Stromal cell of bone marrow (primary cell): ENCODE measurements at regions not wholly inside any gene's neighbourhood (a gene's known extent, or its start where the extent isn't known, plus 50 kb on each side); places are given as distances from the start of the nearest gene placed in this dataset.
"Not testable (repeated sequence)": the region's sequence is repeated elsewhere in the genome, so short reads cannot be mapped to it uniquely, and the experiment has no call there.

Experiments
- DNase-seq: peaks from one replicate; pipeline ENCODE4 v3.0.0-alpha.2; 2012; ENCODE audit warnings: low read depth

DNA sequence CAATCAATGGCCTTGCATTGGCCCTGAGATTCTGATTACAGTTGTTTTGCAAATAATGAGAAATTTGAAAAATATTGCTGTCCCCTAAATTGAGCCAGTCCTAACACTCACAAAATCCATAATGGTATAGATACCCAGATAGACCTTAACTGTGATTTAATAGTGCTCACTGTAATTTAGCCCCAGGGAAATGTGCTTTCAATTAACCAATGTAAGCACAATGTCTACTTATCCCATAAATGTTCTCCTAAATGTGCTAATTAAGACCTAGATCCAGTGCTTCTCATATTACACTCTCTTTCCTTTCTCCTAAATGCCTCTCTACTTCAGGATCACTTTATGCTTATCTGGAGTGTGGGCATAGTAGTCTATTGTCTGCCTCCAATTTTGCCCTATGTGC is 417.8 kb upstream of the CCL2 start:
- no peak for DNase-seq

DNA sequence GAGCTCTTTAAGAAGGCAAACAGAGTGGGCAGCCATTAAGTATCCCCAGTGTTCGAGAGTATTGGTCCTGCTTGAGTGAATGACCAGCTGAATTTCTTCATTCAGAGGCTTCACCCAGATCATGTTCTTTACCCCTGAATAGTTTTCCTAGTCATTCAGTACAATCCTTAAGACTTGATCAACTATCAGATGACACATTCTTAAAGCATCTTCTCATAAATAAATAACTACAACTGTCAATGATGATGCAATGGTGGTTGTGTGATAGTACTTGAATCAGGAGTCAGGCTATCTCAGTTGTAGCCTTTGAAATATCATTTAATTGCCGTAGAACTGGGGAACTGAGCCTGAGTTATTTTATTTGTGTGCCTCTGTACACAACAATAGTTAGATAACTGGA is 416.8 kb upstream of the CCL2 start:
- DNase-seq: no peak

DNA sequence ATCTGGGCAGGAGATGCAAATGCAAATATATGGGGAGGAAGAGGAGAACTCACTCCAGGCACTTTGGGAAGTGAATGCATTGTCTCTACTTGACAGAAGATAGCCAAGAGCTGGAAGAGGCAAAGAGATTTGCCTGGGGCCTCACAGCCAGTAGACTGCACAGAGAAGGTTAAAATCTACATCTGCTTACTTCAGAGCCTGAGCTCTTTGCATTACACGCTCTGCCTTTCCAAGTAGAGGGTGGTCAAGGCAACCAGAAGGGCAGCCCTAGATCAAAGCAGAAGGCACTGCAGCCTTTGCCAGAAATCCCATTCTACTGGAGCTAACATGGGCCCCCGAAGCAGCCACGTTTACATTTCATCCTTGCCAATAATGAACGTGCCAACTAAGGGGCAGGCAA is 407.2 kb upstream of the CCL2 start:
- no peak for DNase-seq

DNA sequence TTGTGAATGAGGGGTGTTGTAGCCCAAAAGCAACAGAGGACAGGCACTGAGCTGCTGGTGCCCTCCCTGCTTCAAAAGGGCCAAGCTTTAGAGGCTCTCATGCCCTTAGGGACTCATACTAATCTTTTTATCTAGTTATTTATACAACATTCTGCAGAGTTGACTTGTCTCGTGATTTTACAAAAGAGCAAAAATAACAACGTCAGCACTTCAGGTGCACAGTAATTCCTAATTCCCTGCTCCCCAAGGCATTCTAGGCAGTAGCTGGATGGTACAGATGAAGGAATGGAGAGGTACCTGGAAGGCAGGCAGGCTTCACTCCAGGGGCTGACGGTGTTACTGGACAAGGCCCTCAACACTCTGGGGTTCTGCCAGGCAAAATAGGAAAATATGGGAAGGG is 406.7 kb upstream of the CCL2 start:
- no peak for DNase-seq

DNA sequence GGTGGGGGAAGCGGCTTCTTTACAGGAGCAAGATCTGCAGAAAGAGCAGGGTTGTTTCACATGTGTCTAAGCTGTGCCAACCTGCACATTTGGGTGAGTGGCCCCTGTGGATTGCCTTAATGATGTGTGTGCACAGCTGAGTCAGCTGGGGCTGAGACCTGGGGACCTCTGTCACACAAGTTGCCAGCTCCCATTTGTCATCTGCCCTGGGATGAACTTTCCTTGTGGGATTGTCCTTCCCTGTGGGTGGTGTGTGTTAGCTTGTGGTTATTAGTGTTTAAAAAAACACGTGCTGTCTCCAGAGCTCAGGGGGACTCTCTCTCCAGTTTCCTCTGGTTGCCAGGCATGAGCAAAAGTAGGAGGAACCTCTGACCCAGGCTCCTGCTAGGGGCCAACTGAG is 400.5 kb upstream of the CCL2 start:
- no peak for DNase-seq

DNA sequence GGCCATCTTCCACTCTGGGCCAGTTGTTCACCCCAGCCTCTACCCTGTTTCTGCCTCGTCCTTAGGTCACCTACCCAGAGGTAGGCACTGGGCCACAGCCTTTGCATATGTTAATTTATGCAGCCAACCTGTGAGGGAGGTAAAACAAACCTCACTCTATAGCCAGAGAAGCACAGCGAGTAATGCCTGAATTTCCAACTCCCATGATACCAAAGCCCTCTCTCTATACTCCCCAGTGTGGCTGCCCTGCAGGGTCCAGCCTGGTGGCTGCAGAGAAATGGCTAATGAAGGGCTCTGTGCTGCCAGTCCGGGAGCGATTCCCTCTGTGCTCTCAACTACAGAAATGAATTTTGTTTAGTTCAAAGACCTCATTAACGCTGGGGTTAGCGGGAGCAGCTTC is 397.0 kb upstream of the CCL2 start:
- DNase-seq: no peak

DNA sequence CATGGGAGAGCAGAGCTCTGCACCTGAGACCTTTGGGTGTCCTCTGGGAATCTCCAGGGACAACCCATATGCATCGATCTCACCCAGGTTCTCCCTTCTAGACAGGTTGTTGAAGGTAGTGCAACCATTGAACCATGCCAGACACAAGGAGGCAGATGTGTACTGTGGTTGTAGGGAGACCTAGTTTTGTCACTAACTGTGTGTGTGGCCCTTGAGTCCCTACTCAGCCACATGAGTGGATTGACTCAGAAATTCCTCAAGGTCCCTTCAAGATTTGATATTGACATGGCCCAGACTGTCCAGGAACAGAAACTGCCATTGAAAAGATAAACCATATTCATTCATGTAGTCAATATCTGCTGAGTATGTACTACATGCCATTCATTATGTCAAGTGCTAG is 396.4 kb upstream of the CCL2 start:
- DNase-seq: no peak

DNA sequence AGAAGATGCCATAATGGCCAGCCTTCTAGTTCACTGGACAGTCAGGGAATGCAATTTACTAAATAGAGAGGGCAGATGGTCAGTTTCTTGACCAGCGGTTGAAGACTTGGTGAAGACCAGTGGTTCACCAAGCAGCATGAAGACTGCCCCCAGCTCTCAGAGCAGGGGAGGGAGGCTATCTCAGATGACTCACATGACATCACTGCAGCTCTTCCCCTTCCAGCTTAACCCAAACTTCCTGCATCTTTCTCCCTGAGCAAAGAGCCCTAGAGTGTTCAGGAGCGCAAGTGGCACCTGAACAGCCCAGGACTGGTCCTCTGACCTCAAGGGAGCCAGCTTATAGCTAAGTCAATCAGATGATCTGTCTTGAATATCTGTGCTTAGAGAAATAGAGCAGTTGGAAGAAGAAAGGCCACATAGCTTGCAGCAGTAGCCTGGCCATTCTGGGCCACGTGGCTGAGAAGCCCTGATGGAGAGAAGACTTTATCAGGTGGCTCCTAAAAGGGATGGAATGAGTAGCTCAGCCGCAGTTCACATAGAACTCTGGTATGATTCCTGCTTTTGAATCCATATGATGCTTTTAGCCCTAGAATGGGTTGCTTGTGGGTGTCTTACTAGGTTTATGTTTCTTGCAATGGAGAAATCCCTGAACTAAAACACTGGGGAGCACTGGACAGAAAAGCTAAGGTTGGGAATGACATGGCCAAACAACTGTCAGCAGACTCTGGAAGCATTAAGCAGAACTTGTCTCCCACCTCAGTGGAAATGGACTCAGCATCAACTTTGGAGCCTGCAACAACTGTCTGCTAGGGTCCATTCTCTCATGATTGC is 392.1 kb upstream of the CCL2 start:
- no peak for DNase-seq

DNA sequence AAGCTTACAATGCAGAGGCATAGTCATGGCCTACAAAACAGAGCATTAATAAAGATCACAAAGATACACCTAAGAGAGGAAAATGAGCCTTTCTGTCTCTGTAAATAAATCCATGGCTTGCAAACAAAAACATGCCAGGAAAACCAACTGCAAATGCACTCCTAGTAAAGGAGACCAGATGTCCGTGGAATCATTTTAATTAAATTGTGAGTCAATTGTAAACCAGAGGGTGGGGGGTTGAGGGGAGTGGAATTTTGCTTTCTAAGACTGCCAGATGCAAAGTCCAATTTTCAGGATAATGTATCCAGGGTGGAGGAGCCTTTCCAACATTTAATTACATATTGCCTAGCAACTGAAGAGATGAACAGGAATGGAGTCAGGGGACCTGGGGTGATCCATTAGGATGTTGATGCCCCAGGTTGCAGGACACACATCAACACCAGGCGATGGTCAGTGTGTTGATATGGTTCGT is 390.3 kb upstream of the CCL2 start:
- no peak for DNase-seq

DNA sequence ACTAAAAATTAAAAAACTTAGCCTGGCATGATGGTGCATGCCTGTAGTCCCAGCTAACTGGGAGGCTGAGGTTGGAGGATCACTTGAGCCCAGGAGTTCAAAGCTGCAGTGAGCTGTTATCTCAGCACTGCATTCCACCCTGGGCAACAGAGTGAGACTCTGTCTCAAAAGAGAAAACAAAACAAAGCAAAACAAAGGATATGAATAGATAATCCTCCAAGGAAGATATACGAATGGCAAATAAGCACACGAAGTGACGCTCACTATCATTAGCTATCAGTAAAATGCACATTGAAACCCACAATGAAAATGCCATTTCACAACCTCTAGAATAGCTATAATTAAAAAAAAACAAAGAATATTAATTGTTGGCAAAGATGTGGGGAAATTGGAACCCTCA is 386.2 kb upstream of the CCL2 start:
- DNase-seq: no peak

DNA sequence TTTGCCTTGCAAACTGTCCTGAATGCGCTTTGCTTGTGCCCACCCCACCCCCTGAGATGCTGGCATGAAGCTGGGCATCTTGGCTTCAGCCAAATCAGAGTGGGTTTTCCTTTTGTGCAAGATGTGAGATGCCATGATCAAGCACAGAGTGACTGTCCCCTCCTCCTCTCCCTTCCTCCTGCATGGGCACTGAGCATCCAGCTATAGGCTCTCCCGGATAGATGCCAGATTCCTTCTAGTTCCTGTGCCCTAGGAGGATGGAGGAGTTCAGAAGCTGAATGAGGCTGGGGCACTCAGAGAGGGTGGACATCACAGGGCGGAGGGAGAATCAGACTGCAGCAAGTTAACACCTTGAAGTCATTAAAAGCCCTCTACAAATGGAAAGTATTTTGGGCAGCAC is 384.1 kb upstream of the CCL2 start:
- no peak for DNase-seq

DNA sequence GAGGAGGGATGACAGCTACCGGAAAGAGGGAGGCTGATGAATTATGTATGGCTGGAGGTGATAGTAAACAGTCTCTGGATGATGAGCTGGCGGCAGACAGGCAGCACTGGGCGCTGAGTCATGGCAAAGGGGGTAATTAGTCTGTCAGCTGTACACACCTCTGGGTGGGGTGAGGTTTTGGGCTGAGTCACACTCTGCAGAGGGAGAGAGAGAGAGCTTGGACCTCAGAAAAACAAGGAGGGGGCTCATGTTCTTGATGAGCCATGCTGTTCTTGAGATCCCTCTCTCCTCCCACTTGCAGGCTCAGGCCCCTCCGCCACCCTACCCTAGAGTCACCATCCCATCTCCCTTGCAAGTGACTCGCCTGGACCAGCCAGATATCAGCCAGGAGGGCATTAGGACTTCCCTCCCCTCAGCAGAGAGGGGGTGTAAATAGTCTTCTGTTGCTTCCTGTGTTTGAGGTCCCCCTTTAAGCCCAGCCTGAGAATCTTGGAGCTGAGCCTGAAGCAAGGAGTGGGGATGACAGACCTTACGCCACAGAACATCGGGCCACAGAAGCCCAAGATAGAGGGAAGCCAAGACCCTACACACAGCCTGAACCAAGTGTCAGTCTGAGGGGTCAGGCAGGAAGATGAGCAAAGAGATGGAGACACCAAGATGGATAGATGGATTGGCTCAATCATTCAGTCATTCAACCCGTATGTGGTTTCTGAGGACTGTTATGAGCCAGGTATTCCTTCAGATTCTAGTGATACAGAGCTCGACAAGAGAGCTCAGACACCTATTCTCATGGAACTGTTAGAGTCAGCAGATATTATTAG is 383.2 kb upstream of the CCL2 start:
- no peak for DNase-seq

DNA sequence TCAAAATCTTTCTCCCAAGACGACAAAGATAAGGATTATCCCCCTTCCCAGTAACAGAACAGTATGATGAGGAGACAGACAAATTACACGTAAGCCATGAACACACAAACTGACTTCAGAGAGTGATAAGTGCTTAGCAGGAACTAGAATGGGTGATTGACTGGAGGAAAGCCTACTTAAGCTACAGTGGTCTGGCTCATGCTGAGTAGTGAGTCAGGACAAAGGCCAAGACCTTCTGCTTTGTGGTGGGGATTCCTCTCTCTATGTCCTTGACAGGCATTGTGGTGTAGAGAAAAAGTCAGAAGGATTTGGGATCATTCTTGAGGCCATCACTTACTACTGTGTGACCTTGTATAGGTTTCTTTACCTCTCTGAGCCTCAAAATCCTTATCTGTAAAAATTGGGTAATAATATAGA is 381.9 kb upstream of the CCL2 start:
- DNase-seq: no peak

DNA sequence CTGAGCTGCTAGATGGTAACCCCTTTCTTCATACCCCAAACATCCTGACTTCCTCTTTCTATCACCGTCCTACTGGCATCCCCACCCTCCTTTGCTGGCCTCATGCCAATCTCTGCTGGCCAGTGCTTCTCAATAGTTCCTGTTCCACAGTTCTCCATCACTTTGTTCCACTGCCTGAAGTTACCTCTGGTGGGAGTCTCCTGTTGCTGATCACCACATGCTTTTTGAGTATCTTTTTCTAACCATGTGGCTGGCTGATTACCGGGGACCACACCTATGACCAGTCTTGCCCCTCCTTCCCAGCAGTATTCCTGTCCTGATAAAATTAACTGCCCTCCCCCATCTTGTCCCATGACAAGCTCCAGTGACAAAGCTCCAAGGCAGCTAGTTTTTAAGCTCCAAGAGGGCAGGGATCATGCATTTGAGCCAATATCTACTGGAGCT is 380.4 kb upstream of the CCL2 start:
- no peak for DNase-seq

DNA sequence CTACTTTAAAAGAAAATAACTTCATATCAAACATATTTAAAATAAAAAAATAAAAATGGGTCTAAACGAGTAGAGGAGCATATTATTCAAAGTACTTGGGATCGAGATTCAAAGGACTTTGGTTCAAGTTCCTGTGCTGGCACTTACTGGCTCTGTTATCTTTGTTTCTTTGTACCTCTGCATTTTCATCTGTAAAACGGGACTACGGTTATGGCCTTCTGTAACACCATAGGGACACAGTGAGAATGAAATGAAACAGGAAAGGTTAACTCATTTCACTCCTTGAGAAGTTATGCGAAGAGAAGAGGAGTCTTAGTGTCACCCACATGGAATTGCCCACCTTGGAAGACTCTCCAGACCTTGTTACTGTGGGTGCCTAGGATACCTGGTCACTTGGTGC is 379.1 kb upstream of the CCL2 start:
- DNase-seq: no peak

DNA sequence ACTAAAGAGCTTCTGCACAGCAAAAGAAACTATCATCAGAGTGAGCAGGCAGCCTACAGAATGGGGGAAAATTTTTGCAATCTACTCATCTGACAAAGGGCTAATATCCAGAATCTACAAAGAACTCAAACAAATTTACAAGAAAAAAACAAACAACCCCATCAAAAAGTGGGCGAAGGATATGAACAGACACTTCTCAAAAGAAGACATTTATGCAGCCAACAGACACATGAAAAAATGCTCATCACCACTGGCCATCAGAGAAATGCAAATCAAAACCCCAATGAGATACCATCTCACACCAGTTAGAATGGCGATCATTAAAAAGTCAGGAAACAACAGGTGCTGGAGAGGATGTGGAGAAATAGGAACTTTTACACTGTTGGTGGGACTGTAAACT is 372.8 kb upstream of the CCL2 start:
- not testable (repeated sequence) for DNase-seq

DNA sequence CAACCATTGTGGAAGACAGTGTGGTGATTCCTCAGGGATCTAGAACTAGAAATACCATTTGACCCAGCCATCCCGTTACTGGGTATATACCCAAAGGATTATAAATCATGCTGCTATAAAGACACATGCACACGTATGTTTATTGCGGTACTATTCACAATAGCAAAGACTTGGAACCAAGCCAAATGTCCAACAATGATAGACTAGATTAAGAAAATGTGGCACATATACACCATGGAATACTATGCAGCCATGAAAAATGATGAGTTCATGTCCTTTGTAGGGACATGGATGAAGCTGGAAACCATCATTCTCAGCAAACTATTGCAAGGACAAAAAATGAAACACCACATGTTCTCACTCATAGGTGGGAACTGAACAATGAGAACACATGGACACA is 372.4 kb upstream of the CCL2 start:
- not testable (repeated sequence) for DNase-seq

DNA sequence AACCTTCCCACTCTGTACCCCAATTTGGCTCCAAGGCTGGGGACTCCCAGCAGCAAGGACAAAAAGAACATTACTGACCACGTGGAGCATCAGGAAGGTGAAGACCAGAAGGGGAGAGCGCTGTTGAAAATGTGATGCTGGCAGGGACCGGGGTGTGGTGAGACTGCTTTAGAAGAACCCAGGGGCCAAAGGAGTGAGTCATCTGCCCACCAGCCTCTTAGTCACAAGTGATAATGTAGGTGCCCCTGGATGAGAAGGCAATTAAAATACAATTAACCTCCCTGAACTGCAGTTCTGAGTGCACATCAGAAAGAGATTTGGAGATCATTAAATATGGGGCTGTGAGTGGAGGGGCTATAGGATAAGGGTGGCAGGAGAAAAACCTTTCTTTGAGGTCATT is 366.6 kb upstream of the CCL2 start:
- no peak for DNase-seq

DNA sequence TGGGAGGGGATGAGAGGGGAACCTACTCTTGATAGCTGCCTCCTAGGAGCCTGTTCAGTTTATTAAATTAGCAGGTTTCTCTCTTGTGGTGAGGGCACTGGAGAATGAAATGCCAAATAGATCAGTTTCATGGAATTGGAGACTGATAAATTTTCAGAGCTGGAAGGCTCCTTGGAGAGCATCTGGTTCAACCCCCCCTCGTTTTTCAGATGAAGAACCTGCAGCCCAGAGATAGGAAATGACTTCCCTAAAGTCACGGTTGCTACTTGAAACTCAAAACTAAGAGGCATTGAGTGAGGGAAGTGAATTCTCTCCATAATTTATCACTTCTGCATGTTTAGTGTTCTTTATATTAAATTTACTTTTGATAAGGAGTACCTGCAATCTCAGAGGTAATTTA is 366.0 kb upstream of the CCL2 start:
- DNase-seq: no peak

DNA sequence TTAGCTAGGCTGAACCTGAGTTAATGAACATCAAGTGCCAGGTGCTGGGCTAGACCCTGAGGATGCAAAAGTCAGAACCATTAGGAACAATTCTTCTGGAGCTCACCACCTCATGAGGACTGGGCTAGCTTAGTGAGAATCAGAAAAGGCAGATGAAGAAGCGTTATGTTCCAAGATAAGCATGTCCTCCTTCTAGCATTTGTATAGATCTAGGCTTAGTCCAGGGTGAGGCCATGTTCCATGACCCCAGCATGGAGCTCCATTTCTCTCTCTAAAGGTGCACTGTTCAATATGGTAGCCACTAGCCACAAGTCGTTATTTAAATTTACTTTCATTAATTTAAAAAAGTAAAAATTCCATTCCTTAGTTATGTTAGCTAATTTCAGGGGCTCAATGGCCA is 365.3 kb upstream of the CCL2 start:
- no peak for DNase-seq

DNA sequence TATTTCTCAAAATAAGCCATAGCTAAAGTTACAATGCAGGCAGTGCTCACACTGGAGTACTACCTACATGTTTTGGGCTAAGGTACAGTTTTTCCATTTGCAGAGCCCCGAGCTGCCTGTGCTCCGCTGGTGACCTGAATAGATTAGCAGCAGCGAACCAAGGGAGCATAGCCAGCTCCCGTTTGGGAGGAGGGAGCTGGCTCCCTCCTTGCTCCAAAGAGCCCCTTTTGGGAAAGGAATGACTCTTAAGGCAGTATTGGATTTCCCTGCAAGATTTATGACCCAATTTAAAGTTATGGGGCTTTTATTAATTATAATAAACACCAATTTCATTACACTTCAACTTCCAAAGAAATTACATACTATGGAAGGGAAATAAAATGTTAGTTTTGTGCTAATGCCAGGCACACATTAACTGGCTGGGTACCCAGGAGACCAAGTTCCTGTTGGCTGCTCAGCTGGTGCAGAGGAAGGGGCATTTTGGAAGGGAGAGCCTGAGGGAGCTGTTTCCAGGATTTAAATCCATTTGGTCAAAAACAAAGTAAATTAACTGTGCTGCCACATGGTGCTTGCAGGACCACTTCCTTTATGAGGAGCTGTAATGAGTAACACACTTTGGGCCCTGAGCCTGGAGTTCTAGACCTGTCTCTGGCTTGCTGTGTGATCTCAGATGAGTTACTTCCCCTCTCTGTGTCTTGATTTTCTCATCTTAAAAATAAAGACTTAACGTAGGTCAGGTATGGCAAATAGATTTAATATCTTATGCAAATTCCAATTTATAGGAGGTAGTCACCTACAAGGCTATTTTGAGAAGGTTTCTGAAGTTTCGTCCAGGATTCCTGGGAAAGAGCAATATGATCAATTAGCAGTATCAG is 362.1 kb upstream of the CCL2 start:
- no peak for DNase-seq

DNA sequence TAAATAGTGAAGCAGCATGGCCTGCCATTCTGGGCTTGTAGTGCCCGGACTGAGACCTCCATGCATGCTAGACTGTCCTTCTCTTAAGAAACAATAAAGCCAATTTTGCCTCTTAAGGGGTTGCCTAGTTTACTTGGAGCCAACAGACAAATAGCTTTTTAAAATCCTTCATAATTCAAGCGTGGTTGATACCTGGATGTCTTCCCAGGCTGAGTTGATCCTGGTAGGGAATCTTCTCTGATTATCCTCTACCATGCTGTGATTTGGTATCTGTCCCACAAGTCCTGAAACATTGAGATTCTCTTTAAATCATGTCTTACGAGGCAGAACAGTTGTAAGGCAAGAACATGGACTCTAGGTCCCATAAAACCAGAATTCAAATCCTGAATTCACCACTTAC is 359.6 kb upstream of the CCL2 start:
- DNase-seq: no peak
